ENCODE measurements at regions not wholly inside any gene's neighbourhood (a gene's known extent, or its start where the extent isn't known, plus 50 kb on each side); places are given as distances from the start of the nearest gene placed in this dataset.

DNA sequence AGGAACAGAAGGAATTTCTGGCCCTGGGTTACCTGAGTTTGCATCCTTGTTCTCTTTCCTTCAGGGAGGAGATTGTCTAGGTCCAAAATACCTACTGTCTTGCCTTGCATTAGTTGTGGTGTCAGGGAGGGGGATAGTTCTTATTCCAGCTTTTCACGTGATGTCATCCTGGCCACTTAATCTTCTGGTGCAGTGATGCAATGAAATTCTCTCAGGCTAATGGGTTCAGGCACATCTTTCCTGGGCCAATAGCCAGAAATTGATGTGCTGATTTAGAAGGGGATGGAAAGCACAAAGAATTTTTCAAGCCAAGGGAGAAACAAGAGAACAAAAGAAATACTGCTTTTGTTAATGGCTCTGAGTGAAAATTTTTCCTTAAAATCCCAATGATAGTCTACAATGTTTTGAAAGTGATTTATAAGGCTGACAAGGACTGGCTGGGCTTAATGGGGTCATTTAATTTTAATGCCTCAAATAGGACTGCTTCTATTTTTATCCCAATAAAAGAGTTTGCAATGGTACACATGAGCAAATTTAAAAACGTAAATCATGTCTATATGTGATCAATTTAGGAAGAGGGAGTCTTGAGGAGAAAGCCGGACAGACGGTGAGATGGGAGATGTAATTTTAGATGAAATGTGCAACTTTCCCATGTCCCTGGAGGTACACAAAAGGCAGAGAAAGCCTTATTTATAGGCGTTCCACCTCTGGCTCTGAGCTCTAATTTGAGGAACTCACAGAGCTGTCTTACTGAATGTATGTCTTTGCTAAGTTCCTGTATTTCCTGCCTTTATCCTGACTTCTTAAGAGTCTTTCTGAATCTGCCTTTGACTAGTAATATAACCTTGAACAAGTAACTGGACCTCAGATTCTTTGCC, 89.3 kb upstream of the SV2C start:
- H3K27ac ChIP-seq (ENCODE audit: insufficient read length, low read depth, low read length) = no peak overlapping the region
- no peak overlapping the region for H3K4ac ChIP-seq (ENCODE audit: low read depth, low read length)
- no peaks in the 10 kb centered on the region for H4K20me1 ChIP-seq (ENCODE audit: control insufficient read depth, insufficient read depth, insufficient read length)
- no peak overlapping the region for H4K8ac ChIP-seq (replicated peaks; ENCODE audit: insufficient read length, low read depth, low read length)
- no peak overlapping the region for H3K14ac ChIP-seq (ENCODE audit: insufficient read depth, low read length)
- H2BK12ac ChIP-seq (ENCODE audit: insufficient read length, low read depth, low read length) = no peak overlapping the region
- no peak overlapping the region for H3K27ac Mint-ChIP-seq
- no peak overlapping the region for H4K5ac ChIP-seq (ENCODE audit: insufficient read length, low read depth, low read length)
- no peak overlapping the region for H2BK5ac ChIP-seq (ENCODE audit: insufficient read length, low read length)
- H2BK15ac ChIP-seq (ENCODE audit: low read depth, low read length) = no peak overlapping the region
- no peak overlapping the region for H3T11ph ChIP-seq (ENCODE audit: low read length)
- H3K79me1 ChIP-seq (ENCODE audit: insufficient read depth, low read depth, low read length, poor library complexity, severe bottlenecking) = no peaks in the 10 kb centered on the region
- H3K79me2 ChIP-seq (ENCODE audit: insufficient read depth, low read length) = no peaks in the 10 kb centered on the region
- no peaks in the 10 kb centered on the region for H3K4me1 Mint-ChIP-seq
- no peak overlapping the region for H2BK20ac ChIP-seq (ENCODE audit: low read depth, low read length, poor library complexity, severe bottlenecking)
- no CpG with 5 or more reads among the region's 5 CpGs for WGBS (ENCODE audit: extremely low coverage, insufficient read length, low lambda C conversion rate)
- no peak overlapping the region for H3K18ac ChIP-seq (ENCODE audit: insufficient read length, low read depth, low read length)
- H3K23ac ChIP-seq (ENCODE audit: insufficient read length, low read depth, low read length) = no peak overlapping the region
- no peaks in the 10 kb centered on the region for H3K4me1 ChIP-seq (ENCODE audit: insufficient read depth, low read length)
- no peak overlapping the region for H2AFZ ChIP-seq (ENCODE audit: low read length)
- H3K9me3 Mint-ChIP-seq = peaks cover 10 to 11% of the 10 kb centered on the region in 2 experiments
- no peak overlapping the region for H3K56ac ChIP-seq (ENCODE audit: insufficient read length, low read depth, low read length)
- H3K23me2 ChIP-seq (ENCODE audit: insufficient read length, low read depth, low read length, poor library complexity, severe bottlenecking) = no peaks in the 10 kb centered on the region
- no peak for DNase-seq
- H4K91ac ChIP-seq (ENCODE audit: insufficient read length, low read depth, low read length) = no peak overlapping the region
- H3K36me3 Mint-ChIP-seq (ENCODE audit: insufficient read depth in 1 of 3, low read depth in 3 of 3) = peaks cover 0 to 3% (median 2%) of the 10 kb centered on the region in 3 experiments; a peak in 2 of 7 replicates
- no peaks in the 10 kb centered on the region for H3K9me3 ChIP-seq (ENCODE audit: control insufficient read depth, low read depth, low read length)
- H3K4me3 Mint-ChIP-seq = no peak overlapping the region
- no peak overlapping the region for H2BK120ac ChIP-seq (ENCODE audit: low read depth, low read length, poor library complexity, severe bottlenecking)
- H3K9ac ChIP-seq (ENCODE audit: extremely low read depth, insufficient read length, low read length) = no peak overlapping the region
- no peaks in the 10 kb centered on the region for H3K27me3 Mint-ChIP-seq (ENCODE audit: low read depth)
- TF ChIP-seq, protein P1, sequence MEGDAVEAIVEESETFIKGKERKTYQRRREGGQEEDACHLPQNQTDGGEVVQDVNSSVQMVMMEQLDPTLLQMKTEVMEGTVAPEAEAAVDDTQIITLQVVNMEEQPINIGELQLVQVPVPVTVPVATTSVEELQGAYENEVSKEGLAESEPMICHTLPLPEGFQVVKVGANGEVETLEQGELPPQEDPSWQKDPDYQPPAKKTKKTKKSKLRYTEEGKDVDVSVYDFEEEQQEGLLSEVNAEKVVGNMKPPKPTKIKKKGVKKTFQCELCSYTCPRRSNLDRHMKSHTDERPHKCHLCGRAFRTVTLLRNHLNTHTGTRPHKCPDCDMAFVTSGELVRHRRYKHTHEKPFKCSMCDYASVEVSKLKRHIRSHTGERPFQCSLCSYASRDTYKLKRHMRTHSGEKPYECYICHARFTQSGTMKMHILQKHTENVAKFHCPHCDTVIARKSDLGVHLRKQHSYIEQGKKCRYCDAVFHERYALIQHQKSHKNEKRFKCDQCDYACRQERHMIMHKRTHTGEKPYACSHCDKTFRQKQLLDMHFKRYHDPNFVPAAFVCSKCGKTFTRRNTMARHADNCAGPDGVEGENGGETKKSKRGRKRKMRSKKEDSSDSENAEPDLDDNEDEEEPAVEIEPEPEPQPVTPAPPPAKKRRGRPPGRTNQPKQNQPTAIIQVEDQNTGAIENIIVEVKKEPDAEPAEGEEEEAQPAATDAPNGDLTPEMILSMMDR (conservative IDR thresholded peaks at IDR 0.05) = no peak
- no peak overlapping the region for H3K4me2 ChIP-seq (ENCODE audit: insufficient read depth, insufficient read length, low read length)
- H2AK5ac ChIP-seq (ENCODE audit: insufficient read length, low read length) = no peak overlapping the region
- no peaks in the 10 kb centered on the region for H3K27me3 ChIP-seq (ENCODE audit: insufficient read depth, low read length)

All from H9 (cell line).